GM18868 (cell line): ENCODE measurements at regions not wholly inside any gene's neighbourhood (a gene's known extent, or its start where the extent isn't known, plus 50 kb on each side); places are given as distances from the start of the nearest gene placed in this dataset.

ENCODE experiments used
- ATAC-seq: cut with Tn5 transposase; IDR thresholded peaks from one replicate; pipeline ENCODE4 v1.9.1; 2021; ENCODE audit warnings: mild to moderate bottlenecking, moderate library complexity; ENCODE audit not compliant: unreplicated experiment

DNA sequence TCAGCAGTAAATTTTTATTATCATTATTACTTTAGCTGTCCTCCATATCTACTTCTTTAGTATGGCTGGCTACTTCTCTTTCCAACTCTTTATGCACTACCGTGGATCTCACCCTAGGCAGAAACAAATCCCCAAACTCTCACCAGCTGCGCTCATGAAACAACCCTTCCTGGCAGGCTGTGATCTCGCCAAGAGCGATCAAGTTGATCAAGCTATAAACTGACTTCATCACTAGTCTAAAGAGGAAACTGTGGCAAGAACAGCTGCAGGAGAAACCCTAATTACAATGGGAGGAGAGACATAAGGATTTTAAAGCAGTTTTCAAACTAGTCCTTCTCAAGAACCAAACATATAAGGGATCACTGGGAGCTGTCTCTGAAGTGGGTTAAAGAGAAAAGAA lies 160.5 kb upstream of the PRSS58 start:
- no peak for ATAC-seq

DNA sequence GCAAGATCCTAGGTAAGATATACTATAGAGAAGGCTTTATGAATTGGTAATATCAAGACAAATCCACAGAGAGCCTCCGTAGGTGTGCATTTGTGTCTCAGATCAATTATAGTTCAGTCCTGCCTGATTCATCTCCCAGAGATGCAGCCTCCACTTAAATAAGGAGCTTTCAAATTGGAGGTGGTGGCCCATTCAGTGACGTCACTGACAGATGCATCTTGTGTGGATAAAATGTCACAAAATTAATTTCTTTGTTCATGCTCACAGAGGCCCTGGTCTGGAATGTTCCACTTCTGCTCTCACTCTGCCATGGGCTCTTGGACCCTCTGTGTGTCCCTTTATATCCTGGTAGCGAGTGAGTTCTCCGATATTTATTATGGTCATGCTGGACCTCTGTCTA lies 157.1 kb upstream of the PRSS58 start:
- no peak for ATAC-seq

- ATAC-seq: no peak
Observed at GRCh38 chr7:142414135-142414534, 156.3 kb upstream of the PRSS58 start.

- no peak for ATAC-seq
Observed at GRCh38 chr7:142413280-142414000, 155.6 kb upstream of the PRSS58 start.

- peak; percentile 96 for ATAC-seq
Observed at GRCh38 chr7:142412551-142413193, 154.8 kb upstream of the PRSS58 start.

DNA sequence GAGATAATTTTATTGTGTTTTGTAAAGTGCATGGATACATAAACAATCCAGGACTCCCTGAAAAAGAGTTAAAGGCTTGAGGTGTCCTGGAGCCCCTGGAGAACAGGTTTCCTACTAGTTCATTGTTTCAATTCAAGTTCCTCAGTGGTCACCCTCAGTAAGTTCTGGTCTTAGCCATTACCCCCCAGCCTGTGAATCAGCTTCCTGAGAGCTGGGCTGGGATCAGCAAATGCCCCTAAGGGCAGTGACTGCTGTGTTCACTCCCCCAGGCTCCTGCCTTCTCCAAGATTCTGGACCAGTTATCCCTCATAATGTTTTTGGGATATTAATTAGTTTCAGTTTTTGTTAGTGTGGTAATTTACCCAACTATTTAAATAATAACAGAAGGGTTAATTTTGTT lies 151.6 kb upstream of the PRSS58 start:
- no peak for ATAC-seq

GRCh38 chr7:142408794-142409193 lies 150.9 kb upstream of the PRSS58 start:
- no peak for ATAC-seq

- no peak for ATAC-seq
Observed at GRCh38 chr7:142407939-142408570, 150.2 kb upstream of the PRSS58 start.

DNA sequence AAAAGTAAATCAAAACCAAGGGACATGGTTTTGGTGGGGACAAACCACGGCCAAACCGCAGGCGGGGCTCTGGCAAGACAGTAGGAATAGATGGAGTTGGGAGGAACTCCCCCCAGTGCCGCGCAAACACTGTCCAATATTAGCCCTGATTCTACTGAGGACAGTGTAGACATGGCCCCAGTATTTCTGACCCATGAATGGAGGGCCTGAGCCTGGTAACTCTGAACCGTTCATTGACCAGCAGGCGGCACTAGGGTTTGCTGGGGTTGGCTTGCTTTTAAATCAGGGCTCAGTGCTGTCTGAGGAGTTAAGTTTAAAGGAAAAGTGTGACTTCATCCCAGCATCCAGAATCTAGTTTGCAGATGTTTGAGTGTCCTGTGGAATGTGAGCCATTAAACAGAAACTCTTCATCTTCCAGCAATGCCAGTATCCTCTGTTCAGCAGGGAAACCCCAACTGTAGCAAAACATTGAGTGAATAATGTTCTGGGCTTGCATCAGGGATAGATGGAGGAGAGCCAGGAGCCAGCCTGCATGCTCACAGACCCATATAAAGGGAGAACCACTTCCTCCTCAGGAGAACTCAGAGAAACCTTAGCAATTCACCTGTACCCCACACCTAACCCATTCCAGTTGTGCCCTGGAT lies 147.4 kb upstream of the PRSS58 start:
- ATAC-seq: no peak

DNA sequence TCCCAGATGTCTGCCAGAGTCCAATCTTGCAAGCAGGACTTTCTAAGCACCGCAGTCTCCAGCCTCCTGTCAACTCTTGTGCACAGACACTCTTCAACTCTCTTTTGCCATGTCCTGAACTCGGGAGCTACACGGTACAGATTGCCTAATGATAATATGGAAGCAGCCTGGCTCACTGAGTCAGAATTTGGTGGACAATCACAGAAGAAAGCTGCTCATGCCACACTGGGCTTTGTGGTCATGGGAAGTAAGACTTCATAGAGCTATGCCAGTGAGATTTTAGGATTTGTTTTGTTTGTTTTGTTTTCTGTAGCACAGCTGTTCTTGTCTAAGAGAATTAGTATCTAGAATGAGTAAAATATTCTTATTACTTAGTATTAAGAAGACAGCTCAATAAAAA lies 144.1 kb upstream of the PRSS58 start:
- no peak for ATAC-seq

GRCh38 chr7:142400042-142400533 lies 142.2 kb upstream of the PRSS58 start:
- no peak for ATAC-seq

- peak; percentile 65 for ATAC-seq
Observed at GRCh38 chr7:142391191-142391992, 133.5 kb upstream of the PRSS58 start.

DNA sequence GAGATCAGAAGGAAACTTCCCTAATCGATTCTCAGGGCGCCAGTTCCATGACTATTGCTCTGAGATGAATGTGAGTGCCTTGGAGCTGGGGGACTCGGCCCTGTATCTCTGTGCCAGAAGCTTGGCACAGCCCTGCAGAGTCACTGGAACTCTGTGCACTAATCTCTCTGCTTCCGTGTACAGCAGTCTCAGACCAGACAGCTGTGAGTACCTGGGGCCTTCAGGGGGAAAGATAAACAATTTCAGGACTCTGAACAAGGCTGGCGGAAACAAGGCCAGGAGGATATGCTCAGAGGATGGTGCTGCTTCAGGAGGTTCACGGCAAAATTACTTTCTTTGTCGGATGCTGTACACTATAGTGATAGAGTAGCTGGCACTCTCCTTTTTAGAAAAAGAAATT lies 131.7 kb upstream of the PRSS58 start:
- no peak for ATAC-seq

GRCh38 chr7:142385491-142386340 lies 127.9 kb upstream of the PRSS58 start:
- peak; percentile 81 for ATAC-seq

DNA sequence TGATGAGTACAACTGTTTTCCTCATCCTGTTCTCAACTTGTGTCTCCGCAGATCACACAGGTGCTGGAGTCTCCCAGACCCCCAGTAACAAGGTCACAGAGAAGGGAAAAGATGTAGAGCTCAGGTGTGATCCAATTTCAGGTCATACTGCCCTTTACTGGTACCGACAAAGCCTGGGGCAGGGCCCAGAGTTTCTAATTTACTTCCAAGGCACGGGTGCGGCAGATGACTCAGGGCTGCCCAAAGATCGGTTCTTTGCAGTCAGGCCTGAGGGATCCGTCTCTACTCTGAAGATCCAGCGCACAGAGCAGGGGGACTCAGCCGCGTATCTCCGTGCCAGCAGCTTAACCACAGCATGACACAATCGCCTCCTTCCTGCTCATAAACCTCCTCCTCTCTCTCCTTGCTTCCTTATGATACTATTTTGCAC lies 126.7 kb upstream of the PRSS58 start:
- ATAC-seq: peak; percentile 51

- peak; percentile 22 for ATAC-seq
Observed at GRCh38 chr7:142383841-142384492, 126.1 kb upstream of the PRSS58 start.

- no peak for ATAC-seq
Observed at GRCh38 chr7:142381727-142382390, 124.0 kb upstream of the PRSS58 start.

DNA sequence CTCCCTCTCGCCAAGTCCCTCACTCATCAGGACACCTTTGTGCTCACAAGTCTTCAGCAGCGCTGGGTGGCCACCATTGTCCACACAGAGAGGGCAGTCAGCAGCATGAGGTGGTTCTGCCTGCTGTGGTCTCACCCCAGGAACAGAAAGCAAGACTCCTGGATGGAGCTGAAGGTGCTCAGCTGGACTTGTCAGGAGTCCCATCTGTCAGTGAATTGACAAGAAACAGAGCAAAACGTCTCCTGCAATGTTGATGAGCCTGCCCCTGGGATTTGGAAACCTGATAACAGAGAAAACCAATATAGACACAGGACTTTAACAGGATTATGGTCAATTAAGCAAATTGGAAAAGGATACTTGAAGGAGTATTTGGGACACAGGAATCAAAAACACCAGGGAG lies 122.2 kb upstream of the PRSS58 start:
- ATAC-seq: no peak
